Rectal smooth muscle tissue (tissue), 1 donor: ENCODE measurements at regions not wholly inside any gene's neighbourhood (a gene's known extent, or its start where the extent isn't known, plus 50 kb on each side); places are given as distances from the start of the nearest gene placed in this dataset.

Experiments used
- H3K27ac ChIP-seq: one replicate; pipeline ENCODE4 v1.7.0; 2013; ENCODE audit warnings: low read depth, low read length, inconsistent platforms
- H3K27me3 ChIP-seq: one replicate; pipeline ENCODE4 v1.7.0; 2013; ENCODE audit warnings: low read length; ENCODE audit not compliant: control insufficient read depth, insufficient read depth
- H3K36me3 ChIP-seq: one replicate; pipeline ENCODE4 v1.7.0; 2013; ENCODE audit warnings: low read length; ENCODE audit not compliant: control insufficient read depth, insufficient read depth
- H3K4me1 ChIP-seq: one replicate; pipeline ENCODE4 v1.7.0; 2013; ENCODE audit warnings: low read length; ENCODE audit not compliant: control insufficient read depth, insufficient read depth
- H3K4me3 ChIP-seq: one replicate; pipeline ENCODE4 v1.7.0; 2013; ENCODE audit warnings: low read length
- H3K9ac ChIP-seq: one replicate; pipeline ENCODE4 v1.7.0; 2013; ENCODE audit warnings: low read length

DNA sequence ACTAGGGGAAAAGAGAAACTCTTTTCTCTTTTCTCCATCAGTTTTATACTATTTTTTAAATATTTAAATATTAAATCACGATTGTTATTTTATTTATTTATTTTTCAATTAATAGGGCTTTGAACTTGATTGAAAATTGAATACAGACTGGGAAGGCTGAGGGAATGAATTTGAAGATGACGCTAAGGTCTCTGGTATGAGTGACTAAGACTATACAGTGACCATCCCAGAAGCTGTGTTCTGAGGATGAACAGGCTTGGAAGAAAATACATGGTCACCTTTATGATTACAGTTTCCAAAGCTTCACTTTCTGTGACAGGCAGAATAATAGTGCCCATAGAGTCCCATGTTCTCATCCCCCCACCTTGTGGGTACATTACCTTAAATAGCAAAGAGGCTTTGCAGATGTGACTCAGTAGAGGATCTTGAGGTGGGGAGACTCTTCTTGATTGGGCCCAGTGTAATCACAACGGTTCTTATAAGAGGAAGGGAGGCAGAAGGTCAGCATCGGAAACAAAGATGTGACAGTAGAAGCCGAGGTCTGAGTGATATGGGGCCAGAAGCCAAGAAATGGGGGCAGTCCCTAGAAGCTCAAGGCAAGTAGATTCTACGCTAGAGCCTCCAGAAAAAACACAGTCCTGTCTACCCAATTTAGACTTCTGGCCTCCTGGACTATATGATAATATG, 51.0 kb upstream of the LPP start:
- Histone ChIP-seq H3K4me3 (no peak overlapping the region), H3K36me3 (no peaks in the 10 kb centered on the region), H3K27me3 (no peaks in the 10 kb centered on the region), H3K27ac (no peak overlapping the region), H3K4me1 (no peaks in the 10 kb centered on the region), H3K9ac (no peak overlapping the region)

DNA sequence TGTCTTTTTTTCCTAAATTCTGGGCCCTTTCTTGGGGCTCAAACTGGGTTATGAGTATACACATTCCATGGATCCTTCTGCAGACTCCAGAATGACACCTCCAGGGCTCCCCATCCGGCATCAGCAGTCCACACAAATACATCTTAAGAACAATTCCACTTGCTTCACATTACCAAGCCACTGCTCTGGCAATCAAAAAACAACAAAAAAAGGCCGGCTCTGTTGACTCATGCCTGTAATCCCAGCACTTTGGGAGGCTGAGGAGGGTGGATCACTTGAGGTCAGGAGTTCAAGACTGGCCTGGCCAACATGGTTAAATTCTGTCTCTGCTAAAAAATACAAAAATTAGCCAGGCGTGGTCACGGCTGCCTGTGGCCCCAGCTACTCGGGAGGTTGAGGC, 49.9 kb upstream of the LPP start:
- no peaks in the 10 kb centered on the region for H3K36me3 ChIP-seq
- H3K4me1 ChIP-seq, result no peaks in the 10 kb centered on the region
- no peak overlapping the region for H3K27ac ChIP-seq
- H3K27me3 ChIP-seq, result no peaks in the 10 kb centered on the region
- no peak overlapping the region for H3K9ac ChIP-seq
- no peak overlapping the region for H3K4me3 ChIP-seq
